Fibroblast of upper back skin (primary cell): ENCODE measurements at regions not wholly inside any gene's neighbourhood (a gene's known extent, or its start where the extent isn't known, plus 50 kb on each side); places are given as distances from the start of the nearest gene placed in this dataset.
"Not testable (repeated sequence)": the region's sequence is repeated elsewhere in the genome, so short reads cannot be mapped to it uniquely, and the experiment has no call there.

ENCODE experiments used
- DNase-seq: peaks from one replicate; pipeline ENCODE4 v3.0.0-alpha.2; 2013

DNA sequence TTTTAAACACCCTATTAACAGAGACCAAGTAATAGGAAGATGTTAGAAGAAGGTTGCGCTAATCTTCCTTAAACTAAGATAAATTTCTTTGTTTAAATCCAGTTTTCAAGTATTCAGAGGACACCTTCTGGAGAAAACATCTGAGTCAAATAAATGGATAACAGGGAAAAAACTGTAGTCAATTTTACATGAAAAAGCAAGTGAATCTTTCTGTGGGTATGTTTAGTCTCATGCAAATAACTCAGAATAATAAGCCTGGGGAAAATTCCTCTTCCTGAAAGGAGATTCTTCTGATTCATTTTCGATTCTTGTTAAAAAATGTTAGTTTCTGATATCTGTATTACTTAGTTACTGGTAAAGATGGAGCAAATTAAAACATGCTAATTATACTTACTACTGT, 145.5 kb downstream of the CTH start:
- DNase-seq: no peak

DNA sequence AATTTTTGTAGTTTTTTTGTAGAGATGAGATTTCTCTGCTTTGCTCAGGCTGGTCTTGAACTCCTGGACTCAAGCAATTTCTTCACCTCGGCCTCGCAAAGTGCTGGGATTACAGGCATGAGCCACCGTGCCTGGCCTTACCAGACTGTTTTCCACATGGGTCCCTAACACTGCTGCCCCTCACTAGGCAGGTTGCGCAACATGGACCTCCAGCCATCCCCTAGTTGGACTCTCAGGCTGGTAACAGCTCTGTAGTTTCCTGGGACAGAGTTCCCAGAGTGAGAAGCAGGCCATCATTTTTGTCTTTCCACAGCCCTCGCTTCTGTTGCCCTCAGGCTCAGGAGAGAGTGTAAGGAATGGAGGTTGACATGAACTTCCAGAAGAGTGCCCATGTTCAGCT, 156.1 kb downstream of the CTH start:
- no peak for DNase-seq

DNA sequence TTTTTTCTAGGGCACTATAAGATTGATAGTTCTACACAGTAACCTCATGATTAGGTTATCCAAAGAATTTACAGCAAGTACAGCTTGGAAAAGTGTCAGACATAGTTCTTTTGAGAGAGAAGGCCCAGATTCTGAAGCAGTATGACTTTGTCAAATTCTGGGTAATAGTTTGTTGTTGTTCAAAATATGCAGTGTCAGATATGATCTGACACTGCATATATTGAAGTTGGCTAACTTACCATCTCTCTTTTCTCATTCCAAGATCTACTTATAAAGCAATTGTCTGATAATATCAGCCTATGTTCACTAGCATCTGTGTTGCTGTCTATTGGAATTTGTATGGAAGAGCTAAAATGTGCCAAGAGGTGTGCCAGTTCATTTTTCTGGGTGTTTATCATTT, 160.1 kb downstream of the CTH start:
- no peak for DNase-seq

DNA sequence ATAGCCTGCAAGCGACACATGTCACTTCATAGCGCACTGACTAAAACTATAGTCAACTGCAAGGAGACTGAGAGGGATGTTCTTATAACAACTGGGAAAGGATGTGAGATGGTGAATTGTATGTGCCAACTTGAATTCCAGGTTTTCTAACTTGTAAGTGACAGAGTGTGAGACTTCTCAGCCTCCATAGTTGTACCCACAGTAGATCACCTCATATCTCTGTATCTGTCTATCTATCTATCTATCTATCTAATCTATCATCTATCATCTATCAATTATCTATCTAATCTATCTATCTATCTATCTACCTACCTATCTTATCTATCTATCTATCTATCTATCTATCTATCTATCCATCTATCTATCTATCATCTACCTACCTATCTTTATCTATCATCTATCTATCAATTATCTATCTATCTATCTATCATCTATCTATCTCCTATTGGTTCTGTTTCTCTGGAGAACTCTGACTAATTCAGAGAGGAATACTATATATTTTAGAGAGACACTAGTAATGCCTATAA, 162.3 kb downstream of the CTH start:
- no peak for DNase-seq

- no peak for DNase-seq
Observed at GRCh38 chr1:70581661-70582060, 170.6 kb downstream of the CTH start.

GRCh38 chr1:70583522-70583921, 172.5 kb downstream of the CTH start:
- no peak for DNase-seq

DNA sequence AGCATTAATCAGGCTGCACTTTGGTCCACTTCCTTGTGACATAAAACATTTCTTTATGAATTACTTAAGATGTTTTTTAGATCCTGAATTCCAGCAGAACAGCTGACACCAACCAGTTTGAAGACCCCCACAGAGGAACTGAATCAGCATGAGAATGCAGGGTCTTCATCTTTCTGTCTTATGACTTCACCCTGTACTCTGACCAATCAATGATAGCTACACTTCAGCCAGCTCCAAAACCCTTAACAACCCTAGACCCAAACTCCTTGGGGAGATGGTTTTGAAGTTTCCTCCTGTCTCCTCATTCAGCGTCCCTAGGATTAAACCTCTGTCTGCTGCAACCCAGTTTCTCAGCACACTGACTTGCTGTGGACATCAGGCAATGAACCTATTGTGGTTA, 175.0 kb downstream of the CTH start:
- DNase-seq: no peak

DNA sequence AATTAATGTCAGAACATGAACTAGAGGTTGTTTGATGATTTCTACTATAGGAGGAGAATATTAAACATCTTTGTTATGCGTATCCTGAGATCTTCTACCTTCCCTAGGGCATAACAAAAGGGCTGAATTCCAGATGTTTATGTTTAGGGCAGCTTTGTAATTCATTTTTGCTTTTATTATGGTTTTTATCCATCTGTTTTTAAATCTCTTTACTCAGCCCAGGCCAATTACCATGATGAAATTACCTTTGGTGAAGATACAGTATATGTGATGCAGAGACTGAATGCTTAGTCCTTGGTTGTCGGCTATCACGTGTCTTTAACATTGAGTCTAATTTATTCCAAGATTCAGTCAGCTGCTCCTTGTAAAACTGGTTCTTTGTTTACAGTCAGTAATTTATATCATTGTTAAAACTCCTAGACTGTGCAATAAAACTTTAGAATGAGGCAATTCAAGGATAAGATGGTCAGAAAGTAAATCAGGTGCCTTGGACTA, 176.9 kb downstream of the CTH start:
- no peak for DNase-seq

DNA sequence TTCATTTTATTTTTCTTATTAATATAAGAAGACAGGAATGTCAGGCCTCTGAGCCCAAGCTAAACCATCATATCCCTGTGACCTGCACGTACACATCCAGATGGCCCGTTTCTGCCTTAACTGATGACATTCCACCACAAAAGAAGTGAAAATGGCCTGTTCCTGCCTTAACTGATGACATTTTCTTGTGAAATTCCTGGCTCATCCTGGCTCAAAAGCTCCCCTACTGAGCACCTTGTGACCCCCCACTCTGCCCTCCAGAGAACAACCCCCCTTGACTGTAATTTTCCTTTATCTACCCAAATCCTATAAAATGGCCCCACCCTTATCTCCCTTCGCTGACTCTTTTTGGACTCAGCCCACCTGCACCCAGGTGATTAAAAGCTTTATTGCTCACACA, 182.5 kb downstream of the CTH start:
- DNase-seq: not testable (repeated sequence)

GRCh38 chr1:70608815-70609214, 197.7 kb downstream of the CTH start:
- DNase-seq: no peak

DNA sequence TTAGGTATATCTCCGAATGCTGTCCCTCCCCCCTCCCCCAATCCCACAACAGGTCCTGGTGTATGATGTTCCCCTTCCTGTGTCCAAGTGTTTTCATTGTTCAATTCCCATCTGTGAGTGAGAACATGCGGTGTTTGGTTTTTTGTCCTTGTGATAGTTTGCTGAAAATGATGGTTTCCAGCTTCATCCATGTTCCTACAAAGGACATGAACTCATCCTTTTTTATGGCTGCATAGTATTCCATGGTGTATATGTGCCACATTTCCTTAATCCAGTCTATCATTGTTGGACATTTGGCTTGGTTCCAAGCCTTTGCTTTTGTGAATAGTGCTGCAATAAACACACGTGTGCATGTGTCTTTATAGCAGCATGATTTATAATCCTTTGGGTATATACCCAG, 199.1 kb downstream of the CTH start:
- DNase-seq: not testable (repeated sequence)

DNA sequence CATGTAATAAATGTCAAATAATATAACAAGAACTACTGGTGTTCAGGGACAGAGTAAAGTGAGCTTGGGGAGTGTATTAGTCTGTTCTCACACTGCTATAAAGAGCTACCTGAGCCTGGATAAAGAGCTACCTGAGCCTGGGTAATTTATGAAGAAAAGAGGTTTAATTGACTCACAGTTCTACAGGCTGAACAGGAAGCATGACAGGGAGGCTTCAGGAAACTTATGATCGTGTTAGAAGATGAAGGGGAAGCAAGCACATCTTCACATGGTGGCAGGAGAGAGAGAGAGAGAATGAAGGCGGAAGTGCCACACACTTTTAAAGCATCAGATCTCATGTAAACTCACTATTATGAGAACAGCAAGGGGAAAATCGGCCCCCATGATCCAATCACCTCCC, 205.9 kb downstream of the CTH start:
- DNase-seq: no peak

DNA sequence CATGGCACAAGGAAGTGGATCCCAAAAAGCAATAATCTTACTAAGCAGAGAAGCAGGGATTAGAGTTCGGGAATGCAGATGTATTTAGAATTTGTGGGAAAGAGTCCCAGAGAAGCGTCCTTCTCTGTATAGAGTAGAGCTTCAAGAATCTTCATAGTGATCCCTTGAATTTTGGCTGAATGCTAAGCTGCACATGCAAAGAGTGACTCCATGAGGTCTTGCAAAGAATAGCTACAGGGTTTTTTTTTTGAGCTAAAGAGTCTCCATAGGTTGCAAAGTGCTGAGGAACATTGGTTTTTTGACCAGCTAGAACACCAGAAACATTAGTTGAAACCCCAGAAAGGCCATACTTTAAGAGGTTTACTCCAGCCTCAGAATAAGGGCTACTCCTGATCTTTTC, 206.7 kb downstream of the CTH start:
- DNase-seq: no peak

DNA sequence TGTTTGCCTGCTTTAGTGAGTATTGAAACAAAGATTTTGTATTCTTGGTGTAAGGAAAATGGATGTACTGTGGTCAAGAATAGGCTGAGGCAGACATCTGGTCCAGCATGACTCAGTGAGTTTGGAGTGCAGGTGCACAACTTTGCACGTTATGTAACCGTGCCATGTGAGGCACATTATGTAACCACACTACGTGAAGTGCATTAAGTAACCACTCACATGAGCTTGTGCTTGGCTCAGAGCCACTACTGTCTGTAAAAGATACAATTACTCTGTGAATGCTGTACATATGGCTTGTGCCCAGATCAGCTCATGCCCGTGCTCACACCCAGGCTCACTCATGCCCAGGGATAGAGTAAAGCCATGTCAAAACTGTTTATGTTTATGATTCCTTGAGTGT, 216.8 kb downstream of the CTH start:
- DNase-seq: no peak

- DNase-seq: no peak
Observed at GRCh38 chr1:70628973-70629372, 217.9 kb downstream of the CTH start.

DNA sequence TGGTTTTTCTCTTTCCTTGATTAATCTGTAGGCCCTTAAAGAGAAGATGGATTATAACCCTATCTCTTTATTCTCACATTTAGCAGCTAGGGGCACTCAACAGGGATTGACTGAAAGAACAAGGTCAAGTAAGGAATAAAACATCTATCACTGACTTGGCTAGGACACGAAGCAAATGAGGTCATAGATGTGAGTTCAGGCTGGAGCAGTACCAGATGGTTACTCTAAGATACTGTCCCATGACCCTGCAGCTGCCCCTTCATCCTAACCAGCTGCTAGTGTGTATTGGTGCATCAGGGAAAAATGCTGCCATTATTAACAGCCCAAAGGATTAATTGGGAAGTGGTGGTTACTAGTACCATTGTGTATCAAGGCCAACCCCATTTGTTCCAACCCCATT, 221.9 kb downstream of the CTH start:
- DNase-seq: no peak

GRCh38 chr1:70635868-70636267, 224.8 kb downstream of the CTH start:
- DNase-seq: no peak

- DNase-seq: no peak
Observed at GRCh38 chr1:70641868-70642267, 230.8 kb downstream of the CTH start.

GRCh38 chr1:70656361-70656760, 245.3 kb downstream of the CTH start:
- peak; percentile 36 for DNase-seq

GRCh38 chr1:70659891-70660290, 248.8 kb downstream of the CTH start:
- no peak for DNase-seq

DNA sequence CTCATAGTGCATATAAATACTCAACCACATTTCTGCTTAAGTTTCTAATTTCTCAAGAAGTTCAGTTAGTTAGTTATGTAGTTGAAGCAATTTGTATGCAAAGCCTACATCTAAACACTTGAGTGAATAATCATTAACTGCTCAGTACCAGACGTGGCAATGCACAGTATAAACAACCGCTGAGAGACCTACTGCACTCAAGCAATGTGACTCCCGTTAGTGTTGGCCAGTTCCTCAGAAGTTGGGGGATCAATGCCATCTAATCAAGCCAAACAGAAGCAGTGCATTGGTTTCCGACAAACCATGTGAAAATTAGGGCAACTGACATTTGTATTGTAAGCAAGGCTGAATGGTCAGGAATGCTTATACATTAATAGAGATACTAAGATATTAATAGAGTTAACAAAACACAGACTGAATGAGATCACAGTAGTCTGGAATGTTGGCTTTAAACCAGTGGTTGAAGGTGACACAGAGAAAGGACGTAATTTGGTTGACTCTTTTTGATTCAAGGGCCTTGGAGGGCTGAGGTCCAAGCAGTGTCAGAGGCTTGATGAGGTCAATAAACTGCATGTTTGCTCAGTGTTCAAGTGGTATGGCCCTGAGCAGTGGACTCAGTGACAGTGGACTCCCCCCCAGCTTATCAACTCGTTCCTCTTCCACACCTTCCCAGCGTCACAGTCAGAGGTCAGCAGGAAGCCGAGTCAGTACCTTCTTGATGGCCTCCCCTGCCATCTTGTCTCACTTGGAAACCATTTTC, 255.5 kb downstream of the CTH start:
- DNase-seq: peak; percentile 15

DNA sequence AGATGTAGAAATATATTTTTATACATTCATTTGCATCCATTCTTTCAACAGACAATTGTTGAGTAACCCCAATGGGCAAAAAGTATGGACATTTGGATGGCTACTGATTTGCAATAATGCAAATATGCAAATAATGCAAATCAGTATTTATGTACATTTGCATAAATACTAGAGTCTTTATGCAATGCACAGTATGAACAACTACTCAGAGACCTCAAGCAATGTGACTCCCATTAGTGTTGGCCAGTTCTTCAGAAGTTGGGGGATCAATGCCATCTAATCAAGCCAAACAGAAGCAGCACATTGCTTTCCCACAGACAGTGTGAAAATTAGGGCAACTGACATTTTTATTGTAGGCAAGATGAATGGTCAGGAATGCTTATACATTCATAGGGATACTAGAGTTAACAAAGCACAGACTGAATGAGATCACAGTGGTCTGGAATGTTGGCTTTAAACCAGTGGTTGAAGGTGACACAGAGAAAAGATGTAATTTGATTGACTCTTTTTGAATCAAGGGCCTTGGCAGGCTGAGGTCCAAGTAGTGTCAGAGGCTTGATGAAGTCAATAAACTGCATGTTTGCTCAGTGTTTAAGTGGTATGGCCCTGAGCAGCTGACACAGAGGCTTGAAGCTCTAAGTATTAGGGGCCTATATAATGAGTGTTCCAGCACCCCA, 256.6 kb downstream of the CTH start:
- peak; percentile 55 for DNase-seq

- DNase-seq: no peak
Observed at GRCh38 chr1:70671006-70671405, 259.9 kb downstream of the CTH start.

- DNase-seq: peak; percentile 9
Observed at GRCh38 chr1:70672442-70672888, 261.4 kb downstream of the CTH start.
